ENCODE measurements at regions not wholly inside any gene's neighbourhood (a gene's known extent, or its start where the extent isn't known, plus 50 kb on each side); places are given as distances from the start of the nearest gene placed in this dataset.

- DNase-seq (ENCODE audit: low spot score): no peak
- Mint-ChIP-seq H3K4me1 (ENCODE audit: unreplicated experiment) (no peaks in the 10 kb centered on the region), H3K36me3 (ENCODE audit: low read depth, unreplicated experiment) (no peaks in the 10 kb centered on the region), H3K4me3 (ENCODE audit: unreplicated experiment) (no peak overlapping the region), H3K9me3 (ENCODE audit: unreplicated experiment) (no peaks in the 10 kb centered on the region), H3K27ac (ENCODE audit: unreplicated experiment) (no peak overlapping the region), H3K27me3 (ENCODE audit: unreplicated experiment) (no peaks in the 10 kb centered on the region)
- no peak for TF ChIP-seq CTCF (IDR thresholded peaks at IDR 0.05; ENCODE audit: unreplicated experiment)
Observed at GRCh38 chrX:139299309-139299708, 231.2 kb upstream of the F9 start.

GRCh38 chrX:139298437-139298836, 232.1 kb upstream of the F9 start:
- TF ChIP-seq CTCF (IDR thresholded peaks at IDR 0.05; ENCODE audit: unreplicated experiment): no peak
- no peaks in the 10 kb centered on the region for H3K36me3 Mint-ChIP-seq (ENCODE audit: low read depth, unreplicated experiment)
- H3K4me3 Mint-ChIP-seq (ENCODE audit: unreplicated experiment): no peak overlapping the region
- no peaks in the 10 kb centered on the region for H3K9me3 Mint-ChIP-seq (ENCODE audit: unreplicated experiment)
- no peaks in the 10 kb centered on the region for H3K4me1 Mint-ChIP-seq (ENCODE audit: unreplicated experiment)
- H3K27ac Mint-ChIP-seq (ENCODE audit: unreplicated experiment): no peak overlapping the region
- no peak for DNase-seq (ENCODE audit: low spot score)
- no peaks in the 10 kb centered on the region for H3K27me3 Mint-ChIP-seq (ENCODE audit: unreplicated experiment)

- Mint-ChIP-seq H3K36me3 (ENCODE audit: low read depth, unreplicated experiment) (no peaks in the 10 kb centered on the region), H3K27ac (ENCODE audit: unreplicated experiment) (no peak overlapping the region), H3K27me3 (ENCODE audit: unreplicated experiment) (no peaks in the 10 kb centered on the region), H3K9me3 (ENCODE audit: unreplicated experiment) (no peaks in the 10 kb centered on the region), H3K4me1 (ENCODE audit: unreplicated experiment) (peaks cover 1% of the 10 kb centered on the region), H3K4me3 (ENCODE audit: unreplicated experiment) (no peak overlapping the region)
- TF ChIP-seq CTCF (IDR thresholded peaks at IDR 0.05; ENCODE audit: unreplicated experiment): no peak
- no peak for DNase-seq (ENCODE audit: low spot score)
Observed at GRCh38 chrX:139297638-139298037, 232.9 kb upstream of the F9 start.

GRCh38 chrX:139293991-139294390, 236.5 kb upstream of the F9 start:
- peaks cover 5% of the 10 kb centered on the region for H3K4me1 Mint-ChIP-seq (ENCODE audit: unreplicated experiment)
- no peak overlapping the region for H3K27ac Mint-ChIP-seq (ENCODE audit: unreplicated experiment)
- no peaks in the 10 kb centered on the region for H3K9me3 Mint-ChIP-seq (ENCODE audit: unreplicated experiment)
- no peaks in the 10 kb centered on the region for H3K27me3 Mint-ChIP-seq (ENCODE audit: unreplicated experiment)
- no peak for TF ChIP-seq CTCF (IDR thresholded peaks at IDR 0.05; ENCODE audit: unreplicated experiment)
- H3K36me3 Mint-ChIP-seq (ENCODE audit: low read depth, unreplicated experiment): no peaks in the 10 kb centered on the region
- DNase-seq (ENCODE audit: low spot score): no peak
- no peak overlapping the region for H3K4me3 Mint-ChIP-seq (ENCODE audit: unreplicated experiment)

GRCh38 chrX:139290310-139290709, 240.2 kb upstream of the F9 start:
- no peak for DNase-seq (ENCODE audit: low spot score)
- Mint-ChIP-seq H3K4me1 (ENCODE audit: unreplicated experiment) (peaks cover 5% of the 10 kb centered on the region), H3K27me3 (ENCODE audit: unreplicated experiment) (no peaks in the 10 kb centered on the region), H3K9me3 (ENCODE audit: unreplicated experiment) (no peaks in the 10 kb centered on the region), H3K36me3 (ENCODE audit: low read depth, unreplicated experiment) (no peaks in the 10 kb centered on the region), H3K27ac (ENCODE audit: unreplicated experiment) (no peak overlapping the region), H3K4me3 (ENCODE audit: unreplicated experiment) (no peak overlapping the region)
- TF ChIP-seq CTCF (IDR thresholded peaks at IDR 0.05; ENCODE audit: unreplicated experiment): no peak
